GM12872 (cell line): ENCODE measurements at regions not wholly inside any gene's neighbourhood (a gene's known extent, or its start where the extent isn't known, plus 50 kb on each side); places are given as distances from the start of the nearest gene placed in this dataset.

Experiments used
- TF ChIP-seq, protein P1 (sequence below): IDR thresholded peaks from 3 replicates; pipeline ENCODE4 v1.5.1; 2011; ENCODE audit warnings: low read depth, mild to moderate bottlenecking, low read length, moderate library complexity; ENCODE audit not compliant: insufficient read depth

DNA sequence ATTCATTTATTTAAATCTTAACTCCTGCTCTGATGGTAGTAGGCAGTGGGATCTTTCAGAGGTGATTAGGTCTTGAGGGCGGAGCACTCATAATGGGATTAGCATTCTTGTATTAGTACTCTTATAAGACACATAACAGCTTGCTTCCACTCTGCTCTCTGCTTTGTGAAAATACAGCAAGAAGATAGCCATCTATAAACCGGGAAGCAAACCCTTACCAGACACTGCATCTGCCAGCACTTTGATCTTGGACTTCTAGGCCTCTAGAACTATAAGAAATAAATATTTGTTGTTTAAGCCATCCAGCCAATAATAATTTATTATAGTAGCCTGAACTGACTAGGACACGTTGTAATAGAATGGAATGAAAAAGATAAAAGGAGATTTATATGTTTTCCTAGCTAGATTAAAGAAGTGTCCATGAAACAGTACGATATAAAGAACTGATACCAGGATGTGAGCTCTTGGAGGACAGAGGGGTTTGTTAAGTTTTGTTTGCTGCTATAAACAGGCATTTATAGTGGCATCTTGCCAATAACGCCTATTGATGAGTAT is 869.9 kb downstream of the MRPL39 start:
- TF ChIP-seq, protein P1, sequence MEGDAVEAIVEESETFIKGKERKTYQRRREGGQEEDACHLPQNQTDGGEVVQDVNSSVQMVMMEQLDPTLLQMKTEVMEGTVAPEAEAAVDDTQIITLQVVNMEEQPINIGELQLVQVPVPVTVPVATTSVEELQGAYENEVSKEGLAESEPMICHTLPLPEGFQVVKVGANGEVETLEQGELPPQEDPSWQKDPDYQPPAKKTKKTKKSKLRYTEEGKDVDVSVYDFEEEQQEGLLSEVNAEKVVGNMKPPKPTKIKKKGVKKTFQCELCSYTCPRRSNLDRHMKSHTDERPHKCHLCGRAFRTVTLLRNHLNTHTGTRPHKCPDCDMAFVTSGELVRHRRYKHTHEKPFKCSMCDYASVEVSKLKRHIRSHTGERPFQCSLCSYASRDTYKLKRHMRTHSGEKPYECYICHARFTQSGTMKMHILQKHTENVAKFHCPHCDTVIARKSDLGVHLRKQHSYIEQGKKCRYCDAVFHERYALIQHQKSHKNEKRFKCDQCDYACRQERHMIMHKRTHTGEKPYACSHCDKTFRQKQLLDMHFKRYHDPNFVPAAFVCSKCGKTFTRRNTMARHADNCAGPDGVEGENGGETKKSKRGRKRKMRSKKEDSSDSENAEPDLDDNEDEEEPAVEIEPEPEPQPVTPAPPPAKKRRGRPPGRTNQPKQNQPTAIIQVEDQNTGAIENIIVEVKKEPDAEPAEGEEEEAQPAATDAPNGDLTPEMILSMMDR: no peak

DNA sequence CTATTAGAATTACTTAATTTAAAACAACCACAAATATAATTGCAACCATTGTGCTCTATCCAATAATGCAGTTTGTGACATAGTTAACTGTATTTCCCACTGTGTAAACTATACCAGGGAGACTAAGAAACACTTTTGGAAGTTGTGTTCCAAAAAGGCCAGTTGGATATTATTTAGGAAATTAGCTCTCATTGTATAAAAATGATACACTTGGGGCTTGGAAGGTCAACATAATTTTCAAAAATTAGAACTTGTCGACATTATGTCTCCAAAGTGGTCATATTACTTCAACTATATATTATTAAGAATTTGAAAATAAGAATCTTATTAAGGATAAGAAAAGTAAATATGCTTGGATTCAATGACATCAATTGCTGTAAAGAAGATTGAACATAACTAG is 876.6 kb downstream of the MRPL39 start:
- TF ChIP-seq, protein P1: no peak

DNA sequence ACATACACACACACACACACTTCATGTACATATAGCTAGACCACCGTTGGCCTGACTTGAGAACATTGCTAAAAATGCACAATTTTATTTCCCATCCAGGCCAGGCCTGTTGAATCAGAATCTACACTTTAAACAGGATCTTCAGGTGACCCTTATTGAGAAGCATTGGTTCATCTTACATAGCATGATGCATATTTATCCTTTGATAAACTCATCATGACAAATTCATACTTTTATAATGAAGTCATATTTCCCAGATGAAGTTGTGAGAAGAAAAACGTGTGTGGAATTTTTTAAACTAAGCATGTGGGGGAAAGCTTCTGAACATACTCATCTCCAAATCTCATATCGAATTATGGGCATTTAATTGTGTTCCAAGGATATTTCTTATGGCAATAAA is 877.7 kb downstream of the MRPL39 start:
- TF ChIP-seq, protein P1: no peak

DNA sequence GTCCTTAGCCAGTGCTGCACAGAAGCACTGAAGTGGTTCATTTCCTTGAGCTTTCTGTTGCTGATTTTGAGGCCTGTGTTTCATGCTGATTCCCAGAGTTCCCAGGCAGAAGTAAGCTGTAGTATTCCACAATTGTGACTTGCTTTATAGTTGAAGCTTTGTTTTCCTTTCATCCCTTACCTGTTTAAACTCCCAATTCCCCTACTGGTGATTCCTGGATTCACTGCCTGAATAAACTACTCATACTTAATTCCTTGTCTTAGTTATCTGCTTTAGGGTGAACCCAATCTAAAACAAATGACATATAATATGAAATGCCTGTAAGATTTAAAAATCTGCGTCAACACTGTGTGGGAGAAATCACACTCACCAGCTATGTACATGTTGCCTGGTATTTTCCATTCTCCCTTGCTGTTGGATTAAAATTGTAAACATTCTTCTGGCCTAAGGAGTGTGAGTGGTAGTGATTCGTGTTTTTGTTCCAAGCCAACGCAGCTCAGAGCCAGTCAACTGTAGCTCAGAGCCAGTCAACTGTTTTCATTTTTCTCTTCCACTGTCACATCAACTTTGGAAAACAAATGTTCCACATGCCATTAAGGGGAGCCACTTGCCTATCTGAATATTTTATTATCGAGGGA is 879.4 kb downstream of the MRPL39 start:
- TF ChIP-seq, protein P1: no peak

DNA sequence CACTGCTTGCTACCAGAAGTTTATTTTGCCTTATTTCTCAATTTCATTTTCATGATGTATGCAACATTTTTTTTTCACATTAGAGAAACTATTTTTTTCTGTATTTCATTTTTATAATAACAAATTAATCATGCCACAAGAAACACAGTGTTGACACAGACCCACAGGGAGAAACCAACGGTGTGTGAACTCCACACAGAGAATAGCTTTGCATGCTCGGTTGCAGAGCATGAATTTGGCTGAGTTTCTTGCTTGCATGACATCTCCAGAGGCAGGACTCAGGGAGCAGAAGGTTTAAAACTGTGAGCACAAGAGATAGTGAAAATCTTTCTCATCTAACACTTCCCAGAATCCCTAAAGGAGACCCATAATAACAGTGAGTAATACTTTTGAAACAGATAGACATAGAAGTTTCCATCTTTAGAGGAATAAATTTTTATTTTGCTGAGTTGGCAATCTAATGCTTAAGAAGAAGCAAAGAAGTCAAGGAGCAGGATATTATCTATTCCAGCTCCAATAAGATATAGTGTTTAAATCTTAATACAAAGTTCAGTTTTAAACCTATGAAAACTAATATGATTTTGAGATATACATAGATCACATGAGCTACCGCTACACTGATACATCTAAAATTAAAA is 890.9 kb downstream of the MRPL39 start:
- TF ChIP-seq, protein P1: no peak

DNA sequence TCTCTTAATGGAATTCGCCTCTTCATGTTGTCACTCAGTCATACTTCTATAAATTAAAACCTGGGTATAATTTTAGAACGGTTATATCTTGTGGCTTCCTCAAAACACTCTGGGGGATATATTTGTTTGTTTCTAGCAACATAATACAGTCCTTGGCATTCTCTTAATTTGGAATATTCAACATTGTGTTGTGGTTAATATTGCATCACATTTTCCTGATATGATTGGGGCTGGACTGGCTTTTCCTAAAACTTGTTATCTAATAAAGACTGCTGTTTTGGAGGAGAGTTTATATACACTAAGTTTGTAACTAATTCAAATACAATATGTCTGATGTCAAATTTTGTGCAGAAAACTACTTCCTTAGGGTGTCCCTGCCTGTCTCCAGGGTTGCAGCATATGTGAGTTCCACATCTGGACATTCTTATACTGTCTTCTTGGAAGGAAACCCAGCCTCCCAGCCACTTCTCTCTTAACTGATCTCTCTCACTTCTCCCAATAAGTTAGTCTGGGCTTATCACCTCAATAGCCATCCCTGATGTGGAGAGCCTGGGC is 892.6 kb downstream of the MRPL39 start:
- TF ChIP-seq, protein P1: no peak

DNA sequence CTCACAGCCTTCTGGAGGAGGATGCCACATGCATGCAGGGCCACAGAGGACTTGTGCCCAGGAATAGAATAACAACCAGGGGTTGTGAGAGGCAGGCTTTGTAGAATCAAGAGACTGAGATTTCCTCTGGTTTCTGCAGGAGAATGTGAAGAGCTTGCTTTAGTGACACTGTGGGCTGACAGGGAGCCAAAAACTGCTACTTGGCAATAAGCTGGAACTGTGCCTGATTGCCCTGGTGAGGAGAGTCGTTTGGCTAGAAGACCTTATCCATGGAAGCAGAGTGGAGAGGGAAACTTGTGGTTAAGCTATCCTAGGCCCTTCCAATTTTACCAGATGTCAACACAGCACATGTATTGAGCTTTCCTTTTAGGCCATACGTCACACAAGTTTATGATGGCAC is 902.1 kb downstream of the MRPL39 start:
- TF ChIP-seq, protein P1: no peak
